HG03139 (cell line): ENCODE measurements at regions not wholly inside any gene's neighbourhood (a gene's known extent, or its start where the extent isn't known, plus 50 kb on each side); places are given as distances from the start of the nearest gene placed in this dataset.

Source experiments
- ATAC-seq: cut with Tn5 transposase; IDR thresholded peaks from one replicate; pipeline ENCODE4 v1.9.1; 2021; ENCODE audit not compliant: unreplicated experiment

- ATAC-seq: no peak
Observed at GRCh38 chrX:140848800-140849199, 139.2 kb downstream of the LINC00632 start.

GRCh38 chrX:140860718-140861117 lies 141.7 kb upstream of the SPANXB1 start:
- no peak for ATAC-seq

DNA sequence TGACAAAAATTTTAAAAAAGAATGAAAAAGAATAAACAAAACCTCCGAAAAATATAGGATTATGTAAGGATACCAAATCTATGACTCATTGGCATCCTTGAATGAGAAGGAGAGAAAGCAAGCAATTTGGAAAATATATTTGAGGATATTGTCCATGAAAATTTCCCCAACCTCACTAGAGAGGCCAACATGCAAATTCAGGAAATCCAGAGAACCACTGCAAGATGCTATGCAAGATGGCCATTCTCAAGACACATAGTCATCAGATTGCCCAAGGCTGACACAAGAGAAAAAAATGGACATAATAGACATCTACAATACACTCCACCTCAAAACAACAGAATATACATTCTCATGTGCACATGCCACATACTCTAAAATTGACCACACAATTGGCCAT lies 135.9 kb upstream of the SPANXB1 start:
- no peak for ATAC-seq

DNA sequence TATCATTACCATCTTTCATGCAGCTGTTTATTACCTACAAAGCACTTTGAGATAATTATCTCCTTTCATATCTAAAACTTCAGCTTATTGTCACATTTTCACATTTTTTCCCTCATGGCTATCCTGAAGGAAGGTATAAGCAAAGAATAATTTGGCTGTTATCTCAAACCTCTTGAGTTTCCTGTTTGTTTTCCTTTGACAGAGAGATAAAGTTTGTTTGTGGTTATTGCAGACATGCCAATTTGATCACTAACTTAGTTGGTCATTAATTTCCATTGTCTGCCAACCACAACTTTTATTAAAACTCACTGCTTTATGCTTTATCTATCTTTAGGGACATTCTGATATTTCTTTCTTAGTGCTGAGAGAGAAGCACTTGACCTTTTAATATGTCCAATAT lies 89.8 kb upstream of the SPANXB1 start:
- no peak for ATAC-seq

DNA sequence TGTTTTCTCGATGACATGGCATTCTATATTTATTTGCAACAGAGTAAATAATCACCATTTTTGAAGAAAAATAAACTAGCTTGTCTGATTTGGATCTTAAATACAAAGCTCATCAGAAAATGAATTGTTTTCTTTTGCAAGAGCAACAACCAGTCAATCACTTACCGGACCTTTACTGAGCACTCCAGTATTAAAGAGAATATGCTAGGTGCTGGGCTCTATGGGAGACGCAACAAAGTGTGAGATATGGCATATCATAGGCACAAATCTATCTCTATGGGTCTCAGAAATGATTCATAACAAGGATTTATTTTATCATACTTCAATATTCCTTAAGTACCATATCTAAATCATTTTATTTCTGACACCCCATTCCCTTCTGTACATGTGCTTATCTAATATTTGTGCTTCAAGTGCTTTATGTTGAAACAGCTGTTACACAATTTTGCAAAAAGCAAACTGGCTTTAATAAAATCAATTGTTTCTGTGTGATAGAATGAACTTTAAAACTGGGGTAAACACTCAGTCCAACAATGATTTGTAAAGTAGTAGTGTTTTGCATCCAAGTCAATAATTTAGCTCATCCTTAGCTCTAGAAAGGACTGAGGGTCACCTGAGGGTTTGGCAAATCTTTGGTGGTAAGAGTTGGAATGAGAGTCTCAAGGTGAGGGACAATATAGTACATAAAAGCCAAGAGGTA lies 88.4 kb upstream of the SPANXB1 start:
- ATAC-seq: no peak

GRCh38 chrX:140916872-140917271 lies 85.5 kb upstream of the SPANXB1 start:
- no peak for ATAC-seq

- no peak for ATAC-seq
Observed at GRCh38 chrX:140917354-140918115, 84.9 kb upstream of the SPANXB1 start.

DNA sequence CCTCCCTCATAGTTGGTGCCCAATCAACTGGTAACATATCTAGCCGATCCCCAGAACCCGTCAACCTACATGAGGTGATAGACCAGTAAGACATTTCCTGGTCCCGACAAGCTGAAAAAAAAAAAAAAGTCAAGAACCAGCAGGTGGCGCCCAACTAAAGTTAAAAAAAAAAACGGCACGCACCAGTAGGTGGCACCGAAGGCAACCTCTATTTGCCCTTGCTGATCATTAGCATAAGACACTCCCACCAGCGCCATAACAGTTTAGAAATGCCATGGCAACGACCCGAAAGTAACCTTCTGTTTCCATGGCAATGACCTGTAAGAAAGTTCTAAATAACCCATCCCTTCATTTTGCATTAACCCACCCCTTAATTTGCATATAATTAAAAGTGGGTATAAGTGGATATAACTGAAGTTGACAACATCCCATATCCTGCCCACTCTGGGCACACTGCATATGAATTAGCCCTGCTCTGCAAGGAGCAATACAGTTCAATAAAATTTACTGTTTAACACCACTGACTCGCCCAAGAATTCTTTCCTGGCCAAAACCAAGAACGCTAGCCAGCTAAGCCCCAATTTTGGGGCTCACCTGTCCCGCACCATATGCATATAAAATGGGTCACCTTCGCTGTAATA lies 83.9 kb upstream of the SPANXB1 start:
- peak; percentile 88 for ATAC-seq

DNA sequence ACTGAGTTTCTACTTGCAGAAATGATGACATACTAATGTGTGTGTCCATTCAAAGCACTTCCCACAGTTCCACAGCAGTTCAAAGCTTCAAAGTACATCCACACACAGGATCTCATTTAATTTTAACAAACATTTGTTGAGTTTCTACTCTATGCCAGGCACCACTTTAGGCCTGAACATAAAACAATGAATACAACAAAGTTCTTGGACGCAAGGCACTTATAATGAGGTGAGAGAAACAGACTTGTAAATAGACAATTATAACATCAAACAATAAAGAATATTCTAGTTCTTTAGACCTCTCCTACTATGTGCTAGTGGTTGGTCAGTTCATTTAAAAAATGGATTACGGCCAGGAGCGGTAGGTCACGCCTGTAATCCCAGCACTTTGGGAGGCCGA lies 82.0 kb upstream of the SPANXB1 start:
- no peak for ATAC-seq

DNA sequence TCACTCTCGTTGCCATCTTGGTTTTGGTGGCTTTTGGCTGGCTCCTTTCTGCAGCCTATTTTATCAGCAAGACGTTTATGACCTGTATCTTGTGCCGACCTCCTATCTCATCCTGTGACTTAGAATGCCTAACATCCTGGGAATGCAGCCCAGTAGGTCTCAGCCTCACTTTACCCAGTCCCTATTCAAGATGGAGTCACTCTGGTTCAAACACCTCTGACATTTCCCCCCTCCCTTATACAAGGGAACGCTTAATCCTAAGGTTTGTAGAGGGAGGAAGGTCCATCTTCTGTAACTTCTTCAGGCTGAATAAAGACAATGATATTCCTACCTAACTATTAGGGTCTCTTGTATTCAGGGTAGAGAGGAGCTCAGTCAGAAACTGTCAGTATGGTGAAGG lies 79.3 kb upstream of the SPANXB1 start:
- no peak for ATAC-seq

DNA sequence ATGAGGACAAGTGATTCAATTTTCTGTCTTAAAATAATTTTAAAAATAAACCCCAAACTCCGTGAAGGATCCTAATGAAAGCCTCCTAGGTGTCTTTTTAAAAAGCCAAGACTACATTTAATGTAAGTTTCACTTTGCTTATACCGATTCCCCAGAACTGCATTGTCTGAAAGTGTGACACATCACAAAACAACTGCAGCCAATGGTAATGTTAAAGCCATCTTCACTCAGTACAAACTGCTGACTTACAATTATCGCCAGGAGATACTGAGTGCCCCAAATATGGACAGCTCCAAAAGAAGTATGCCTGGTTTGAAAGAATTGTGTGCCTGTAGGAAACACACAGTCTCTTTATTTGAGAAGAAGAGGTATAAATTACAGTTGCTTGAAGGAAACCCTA lies 73.7 kb upstream of the SPANXB1 start:
- no peak for ATAC-seq

DNA sequence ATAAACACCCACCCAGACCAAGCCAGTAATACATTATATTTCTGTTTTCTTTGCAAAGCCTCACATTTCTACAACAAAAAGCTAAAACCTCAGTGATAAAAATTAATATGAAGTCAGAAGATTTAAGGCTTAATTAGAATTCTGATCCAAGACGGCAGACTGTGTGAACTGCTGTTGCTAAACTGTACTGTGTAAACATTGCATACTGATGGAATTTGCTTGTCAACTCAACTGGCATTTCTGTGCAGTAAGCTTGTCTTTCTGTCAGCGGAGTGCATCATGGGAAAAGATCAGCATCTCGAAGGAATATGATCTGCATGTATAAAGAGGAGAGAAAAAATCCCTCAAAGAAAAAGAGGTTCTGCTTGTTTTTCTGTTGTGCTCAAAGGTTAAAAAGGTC lies 69.4 kb upstream of the SPANXB1 start:
- no peak for ATAC-seq

- ATAC-seq: no peak
Observed at GRCh38 chrX:140933874-140934655, 68.3 kb upstream of the SPANXB1 start.

GRCh38 chrX:140943513-140943912 lies 58.9 kb upstream of the SPANXB1 start:
- no peak for ATAC-seq

DNA sequence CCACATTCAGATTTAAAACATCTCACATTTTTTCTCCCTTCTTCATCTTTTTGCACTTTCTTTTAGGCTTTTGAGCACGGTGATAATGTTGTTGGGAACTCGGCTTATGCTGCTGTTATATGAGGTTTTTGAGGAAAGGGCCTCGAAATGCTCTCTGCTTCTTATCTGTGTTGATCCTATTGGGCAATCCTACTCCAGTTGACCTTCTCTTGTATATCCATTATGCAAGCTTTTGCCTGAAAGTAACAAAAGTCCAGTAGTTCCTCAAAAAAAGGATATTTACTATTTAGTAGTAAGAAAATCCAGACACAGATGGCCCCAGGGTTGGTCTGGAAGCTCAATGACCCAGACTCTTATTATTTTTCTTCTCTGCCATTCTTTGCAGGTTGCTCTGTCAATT lies 57.7 kb upstream of the SPANXB1 start:
- no peak for ATAC-seq

GRCh38 chrX:140948827-140949226 lies 53.6 kb upstream of the SPANXB1 start:
- no peak for ATAC-seq

DNA sequence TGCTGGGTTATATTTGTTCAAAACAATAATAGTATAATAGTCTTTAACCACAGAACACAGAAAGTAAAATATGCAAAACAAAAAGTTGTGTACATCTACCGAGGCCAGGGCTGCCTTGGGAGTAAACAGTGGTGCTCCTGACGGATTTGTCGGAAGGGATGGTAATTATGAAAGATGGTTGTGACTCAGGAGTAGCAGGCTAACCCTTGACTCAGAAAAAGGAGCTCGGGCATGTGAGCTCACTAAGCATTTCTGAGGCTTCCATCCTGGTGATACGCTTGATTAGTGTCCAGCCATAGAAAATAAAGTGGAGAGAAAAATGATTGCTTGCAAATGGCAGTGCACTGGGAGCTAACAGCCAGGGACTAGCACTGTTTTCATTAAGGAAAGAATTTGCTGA lies 53.2 kb upstream of the SPANXB1 start:
- no peak for ATAC-seq
